Neural cell (in vitro differentiated cells): ENCODE measurements at regions not wholly inside any gene's neighbourhood (a gene's known extent, or its start where the extent isn't known, plus 50 kb on each side); places are given as distances from the start of the nearest gene placed in this dataset.

Experiments
- H2AFZ ChIP-seq: fragments of 200-600, 300-800 bp; sonication (generic), shearing (Covaris generic); 2 replicates; pipeline ENCODE4 v1.6.0; 2014; ENCODE audit warnings: low read depth, mild to moderate bottlenecking, antibody characterized with exemption, low read length, moderate library complexity
- H3F3A ChIP-seq: fragments of 200-600 bp; shearing (Covaris generic); 2 replicates; pipeline ENCODE4 v1.6.1; 2016; ENCODE audit warnings: mild to moderate bottlenecking, moderate library complexity, mixed read lengths, antibody characterized with exemption, low read length; ENCODE audit not compliant: insufficient read depth, poor library complexity, severe bottlenecking
- H3K27ac ChIP-seq: fragments of 200-600, 300-800 bp; sonication (generic), shearing (Covaris generic); 2 replicates; pipeline ENCODE4 v1.5.1; 2014; ENCODE audit warnings: mild to moderate bottlenecking, low read length, moderate library complexity
- H3K27me3 ChIP-seq: fragments of 300-800, 200-600 bp; sonication (generic), shearing (Covaris generic); 2 replicates; pipeline ENCODE4 v1.6.0; 2014; ENCODE audit warnings: mild to moderate bottlenecking, low read depth, low read length, moderate library complexity; ENCODE audit not compliant: insufficient read depth
- H3K36me3 ChIP-seq: fragments of 300-800, 200-600 bp; sonication (generic), shearing (Covaris generic); 2 replicates; pipeline ENCODE4 v1.5.1; 2014; ENCODE audit warnings: mild to moderate bottlenecking, antibody characterized with exemption, low read length, moderate library complexity; ENCODE audit not compliant: insufficient read depth
- H3K4me2 ChIP-seq: fragments of 300-800, 200-600 bp; sonication (generic), shearing (Covaris generic); 2 replicates; pipeline ENCODE4 v1.6.0; 2014; ENCODE audit warnings: mild to moderate bottlenecking, low read length
- H3K4me3 ChIP-seq: fragments of 300-800, 200-600 bp; sonication (generic), shearing (Covaris generic); 2 replicates; pipeline ENCODE4 v1.5.1; 2014; ENCODE audit warnings: mild to moderate bottlenecking, low read length, moderate library complexity
- H3K79me2 ChIP-seq: fragments of 200-600 bp; shearing (Covaris generic); replicated peaks from 2 replicates; pipeline ENCODE4 v1.6.0; 2014; ENCODE audit warnings: mild to moderate bottlenecking, low read length, moderate library complexity; ENCODE audit not compliant: insufficient read depth
- H3K9ac ChIP-seq: fragments of 300-800, 200-600 bp; sonication (generic), shearing (Covaris generic); 2 replicates; pipeline ENCODE4 v1.6.1; 2016; ENCODE audit warnings: mild to moderate bottlenecking, low read length, mixed read lengths
- H3K9me2 ChIP-seq: fragments of 200-600 bp; shearing (Covaris generic); 2 replicates; pipeline ENCODE4 v1.6.1; 2016; ENCODE audit warnings: mild to moderate bottlenecking, low read length, mixed read lengths; ENCODE audit not compliant: insufficient read depth
- H3K9me3 ChIP-seq: fragments of 200-600, 300-800 bp; sonication (generic), shearing (Covaris generic); 2 replicates; pipeline ENCODE4 v1.6.1; 2016; ENCODE audit warnings: mild to moderate bottlenecking, mixed run types, low read length, moderate library complexity, mixed read lengths
- H4K20me1 ChIP-seq: fragments of 200-600 bp; shearing (Covaris generic); 2 replicates; pipeline ENCODE4 v1.6.1; 2016; ENCODE audit warnings: mild to moderate bottlenecking, mixed run types; ENCODE audit not compliant: insufficient read depth
- CTCF ChIP-seq: fragments of 450-650 bp; IDR thresholded peaks from 2 replicates; pipeline ENCODE4 v1.5.1; 2014; ENCODE audit warnings: antibody characterized with exemption, mild to moderate bottlenecking, moderate library complexity; ENCODE audit not compliant: poor library complexity, severe bottlenecking
- EP300 ChIP-seq: fragments of 450-650 bp; conservative IDR thresholded peaks from 2 replicates; pipeline ENCODE4 v1.6.1; 2014; ENCODE audit warnings: antibody characterized with exemption, mild to moderate bottlenecking, moderate library complexity; ENCODE audit not compliant: poor library complexity, severe bottlenecking
- EZH2 ChIP-seq: fragments of 200-600, 300-800 bp; shearing (Covaris generic), sonication (generic); IDR thresholded peaks from 2 replicates; pipeline ENCODE4 v1.6.1; 2014; ENCODE audit warnings: antibody characterized with exemption, low read length, borderline replicate concordance, mild to moderate bottlenecking; ENCODE audit not compliant: insufficient read depth, poor library complexity, severe bottlenecking
- MXI1 ChIP-seq: fragments of 450-650 bp; conservative IDR thresholded peaks from 2 replicates; pipeline ENCODE4 v1.6.1; 2014; ENCODE audit warnings: antibody characterized with exemption, mild to moderate bottlenecking; ENCODE audit not compliant: poor library complexity, severe bottlenecking
- POLR2AphosphoS5 ChIP-seq: IDR thresholded peaks from 2 replicates; pipeline ENCODE4 v1.6.1; 2012
- RAD21 ChIP-seq: fragments of 450-650 bp; conservative IDR thresholded peaks from 2 replicates; pipeline ENCODE4 v1.6.1; 2014; ENCODE audit warnings: antibody characterized with exemption, mild to moderate bottlenecking, moderate library complexity
- REST ChIP-seq: IDR thresholded peaks from 2 replicates; pipeline ENCODE4 v1.6.1; 2012; ENCODE audit warnings: borderline replicate concordance
- SMC3 ChIP-seq: fragments of 450-650 bp; conservative IDR thresholded peaks from 2 replicates; pipeline ENCODE4 v1.6.1; 2014; ENCODE audit warnings: antibody characterized with exemption, mild to moderate bottlenecking, moderate library complexity; ENCODE audit not compliant: poor library complexity
- TAF1 ChIP-seq: IDR thresholded peaks from 2 replicates; pipeline ENCODE4 v1.6.1; 2012; ENCODE audit warnings: low read depth

- Histone ChIP-seq H4K20me1 (no peaks in the 10 kb centered on the region), H3K36me3 (no peaks in the 10 kb centered on the region), H3K9me2 (no peaks in the 10 kb centered on the region), H3K4me2 (no peak overlapping the region), H3K9me3 (no peaks in the 10 kb centered on the region), H3K79me2 (no peaks in the 10 kb centered on the region), H3K27ac (no peak overlapping the region), H3F3A (no peaks in the 10 kb centered on the region), H2AFZ (no peak overlapping the region), H3K4me3 (no peak overlapping the region), H3K27me3 (no peaks in the 10 kb centered on the region), H3K9ac (no peak overlapping the region)
- TF ChIP-seq EZH2: no peak
- no peak for TF ChIP-seq CTCF
- no peak for TF ChIP-seq REST
- no peak for TF ChIP-seq SMC3
- no peak for TF ChIP-seq MXI1
- no peak for TF ChIP-seq TAF1
- TF ChIP-seq POLR2AphosphoS5: no peak
- TF ChIP-seq RAD21: no peak
- no peak for TF ChIP-seq EP300
Measured at GRCh38 chr22:48261706-48262105, 1499.3 kb downstream of the TBC1D22A start.

- no peak overlapping the region for H3K9ac ChIP-seq
Measured at GRCh38 chr22:48261048-48261621, 1498.7 kb downstream of the TBC1D22A start.

More at GRCh38 chr22:48261048-48261621, 1498.7 kb downstream of the TBC1D22A start:
- Histone ChIP-seq H4K20me1 (no peaks in the 10 kb centered on the region), H2AFZ (no peak overlapping the region), H3K9me2 (no peaks in the 10 kb centered on the region), H3F3A (no peaks in the 10 kb centered on the region), H3K4me3 (no peak overlapping the region), H3K79me2 (no peaks in the 10 kb centered on the region), H3K27ac (no peak overlapping the region), H3K27me3 (no peaks in the 10 kb centered on the region), H3K36me3 (no peaks in the 10 kb centered on the region), H3K9me3 (no peaks in the 10 kb centered on the region), H3K4me2 (no peak overlapping the region)
- no peak for TF ChIP-seq SMC3
- no peak for TF ChIP-seq EP300
- TF ChIP-seq MXI1: no peak
- TF ChIP-seq EZH2: no peak
- no peak for TF ChIP-seq TAF1
- TF ChIP-seq CTCF: no peak
- TF ChIP-seq REST: no peak
- TF ChIP-seq POLR2AphosphoS5: no peak
- TF ChIP-seq RAD21: no peak
